NCI-H146 (cell line): ENCODE measurements at regions not wholly inside any gene's neighbourhood (a gene's known extent, or its start where the extent isn't known, plus 50 kb on each side); places are given as distances from the start of the nearest gene placed in this dataset.

Experiments
- DNase-seq: peaks from one replicate; lab custom pipeline; 2025; lab: John Stamatoyannopoulos, UW

DNA sequence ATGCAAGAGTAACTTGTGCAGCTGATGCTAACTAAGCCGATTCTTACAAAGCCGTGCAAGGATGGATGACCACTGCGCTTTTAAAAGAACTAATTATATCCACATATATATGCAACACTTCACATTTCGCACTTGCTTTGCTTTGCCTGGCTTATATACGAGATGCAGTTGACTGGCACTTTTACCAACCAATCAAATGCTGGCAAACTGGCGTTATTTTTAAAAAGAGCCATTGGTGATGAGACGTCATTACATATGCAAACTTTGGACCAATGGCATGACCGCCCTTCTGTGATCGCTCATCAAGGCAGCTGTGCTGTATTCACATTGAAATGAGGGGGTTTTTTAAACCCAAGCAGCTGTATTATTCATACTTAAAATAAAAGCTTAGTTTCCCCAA, 1147.7 kb upstream of the WWC1 start:
- no peak for DNase-seq

- DNase-seq = no peak
Measured at GRCh38 chr5:167145841-167146240, 1145.6 kb upstream of the WWC1 start.

DNA sequence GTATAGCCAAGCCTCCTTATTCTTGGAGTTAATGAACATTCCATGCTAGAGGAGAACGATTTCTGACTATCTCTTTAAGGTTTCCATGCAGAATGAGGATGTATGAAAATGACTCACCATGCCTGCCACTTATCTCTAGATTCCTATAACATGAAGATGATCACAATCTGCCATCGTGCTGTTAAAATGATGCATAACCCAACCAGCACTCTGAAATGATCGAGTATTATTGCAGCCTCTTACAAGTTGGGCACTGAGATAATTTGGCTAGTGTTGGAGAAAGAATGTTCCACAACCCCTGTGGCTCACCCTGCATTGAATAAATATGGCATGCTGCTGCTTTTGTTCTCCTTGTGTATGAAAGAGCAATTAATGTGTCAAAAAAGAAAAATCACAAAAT, 1143.6 kb upstream of the WWC1 start:
- no peak for DNase-seq

DNA sequence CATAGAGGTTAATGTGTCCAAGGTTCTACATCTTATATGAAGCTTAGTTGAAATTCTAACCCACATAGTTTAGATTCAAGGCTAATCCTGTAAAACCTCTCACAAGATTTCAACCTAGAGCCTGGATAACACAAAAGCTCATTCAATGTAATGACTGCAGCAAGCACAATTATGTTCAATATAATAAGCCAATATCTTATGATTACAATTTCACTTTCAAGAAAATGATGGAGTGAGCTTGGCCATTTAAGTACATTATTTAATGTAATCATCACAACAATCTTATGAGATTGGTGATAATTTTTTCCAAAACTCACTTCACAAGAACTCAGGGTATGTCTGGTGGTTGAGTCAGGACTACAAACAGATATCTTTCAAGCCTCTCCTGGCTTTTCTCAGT, 1140.8 kb upstream of the WWC1 start:
- no peak for DNase-seq

DNA sequence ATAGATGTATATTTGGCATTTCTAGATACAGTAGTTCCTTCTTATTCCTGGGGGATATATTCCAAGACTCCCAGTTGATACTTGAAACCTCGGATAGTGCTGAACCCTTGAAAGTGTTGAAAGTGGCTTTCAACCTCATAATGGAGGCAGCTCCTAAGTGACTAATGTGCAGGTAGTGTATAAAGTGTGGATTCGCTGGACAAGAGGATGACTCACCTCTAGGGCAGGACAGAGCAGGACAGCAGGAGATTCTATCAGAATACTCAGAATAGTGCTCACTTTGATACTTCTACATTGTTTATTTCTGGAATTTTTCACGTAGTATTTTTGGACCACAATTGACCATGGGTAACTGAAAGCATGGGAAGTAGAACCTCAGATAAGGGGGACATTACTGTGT, 1138.9 kb upstream of the WWC1 start:
- no peak for DNase-seq

- DNase-seq = no peak
Measured at GRCh38 chr5:167155387-167156005, 1135.9 kb upstream of the WWC1 start.

- no peak for DNase-seq
Measured at GRCh38 chr5:167156446-167156845, 1135.0 kb upstream of the WWC1 start.

DNA sequence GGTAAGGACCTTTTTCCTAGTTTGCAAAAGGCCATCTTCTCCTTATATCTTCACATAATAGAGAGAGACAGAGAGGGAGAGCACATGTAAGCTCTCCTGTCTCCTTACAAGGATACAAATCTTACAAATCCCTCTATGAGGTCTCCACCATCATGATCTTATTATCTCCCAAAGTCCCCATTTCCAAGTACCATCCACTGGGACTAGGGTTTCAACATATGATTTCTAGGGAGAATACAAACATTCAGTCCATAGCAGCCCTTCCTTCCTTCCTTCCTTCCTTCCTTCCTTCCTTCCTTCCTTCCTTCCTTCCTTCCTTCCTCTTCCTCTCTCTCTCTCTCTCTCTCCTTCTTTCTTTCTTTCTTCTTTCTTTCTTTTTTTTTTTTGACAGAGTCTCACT, 1132.9 kb upstream of the WWC1 start:
- DNase-seq = no peak

DNA sequence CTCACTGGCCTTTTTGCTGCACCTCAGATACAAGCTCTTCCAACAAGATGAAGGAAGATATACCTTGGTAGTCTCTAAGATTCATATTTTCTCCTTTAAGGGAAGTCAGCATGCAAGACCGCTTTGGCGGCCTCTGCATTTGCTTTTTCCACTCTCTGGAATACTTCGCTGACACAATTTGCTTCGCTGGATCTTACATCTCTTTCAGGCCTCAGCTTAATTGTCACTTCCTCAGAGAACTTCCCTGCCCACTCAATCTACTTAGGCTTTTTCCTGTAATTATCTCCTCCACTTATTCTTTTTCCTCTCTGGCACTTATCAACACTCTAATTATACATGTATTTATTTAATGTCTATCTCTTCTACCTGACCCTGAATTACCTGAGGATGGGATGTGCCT, 1131.1 kb upstream of the WWC1 start:
- no peak for DNase-seq

GRCh38 chr5:167166696-167167095, 1124.7 kb upstream of the WWC1 start:
- DNase-seq = no peak

DNA sequence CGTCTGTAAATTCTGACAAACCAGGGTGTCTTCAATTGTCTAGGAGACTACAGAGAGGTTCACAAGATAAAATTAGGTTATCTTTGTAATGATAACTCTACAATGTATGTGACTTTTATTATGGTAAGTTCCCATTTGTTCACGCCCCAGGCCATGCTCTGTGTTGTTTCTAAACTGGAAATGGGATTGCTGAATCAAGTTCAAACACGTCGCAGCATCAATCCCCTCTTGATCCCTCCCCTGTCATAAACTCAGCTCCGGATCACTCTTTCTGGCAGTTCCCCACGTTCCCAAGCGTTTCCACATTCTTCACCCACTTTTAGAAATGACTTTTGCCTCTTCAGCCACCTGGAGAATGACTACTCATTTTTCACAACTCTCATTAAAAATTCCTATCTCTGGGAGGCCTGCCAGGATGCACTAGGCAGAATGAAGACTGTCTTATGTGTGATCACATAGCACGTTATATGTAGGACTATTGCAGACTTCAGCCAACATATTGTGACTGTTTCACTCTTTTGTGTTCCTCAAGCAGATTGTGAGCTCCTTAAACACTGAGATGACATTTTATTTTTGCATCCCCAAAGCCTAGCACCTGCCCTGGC, 1124.2 kb upstream of the WWC1 start:
- no peak for DNase-seq

GRCh38 chr5:167168971-167169370, 1122.5 kb upstream of the WWC1 start:
- no peak for DNase-seq

DNA sequence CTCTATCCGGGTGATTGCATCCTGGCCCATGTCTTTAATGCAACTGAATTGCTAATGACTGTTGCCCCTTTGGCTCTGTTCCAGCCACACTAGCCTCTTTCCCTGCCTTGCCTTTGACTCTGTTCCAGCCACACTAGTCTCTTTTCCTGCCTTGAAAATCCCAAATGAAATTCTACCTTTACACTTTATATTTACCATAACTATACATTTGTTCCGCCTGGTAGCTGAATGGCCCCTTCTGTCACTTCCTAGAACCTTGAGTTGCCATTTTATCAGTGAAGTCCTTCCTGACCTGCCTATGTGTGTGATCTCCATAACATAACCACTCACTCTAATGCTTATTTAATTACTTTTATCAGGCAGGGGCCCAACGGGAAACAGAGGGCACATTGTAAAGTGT, 1120.4 kb upstream of the WWC1 start:
- no peak for DNase-seq

DNA sequence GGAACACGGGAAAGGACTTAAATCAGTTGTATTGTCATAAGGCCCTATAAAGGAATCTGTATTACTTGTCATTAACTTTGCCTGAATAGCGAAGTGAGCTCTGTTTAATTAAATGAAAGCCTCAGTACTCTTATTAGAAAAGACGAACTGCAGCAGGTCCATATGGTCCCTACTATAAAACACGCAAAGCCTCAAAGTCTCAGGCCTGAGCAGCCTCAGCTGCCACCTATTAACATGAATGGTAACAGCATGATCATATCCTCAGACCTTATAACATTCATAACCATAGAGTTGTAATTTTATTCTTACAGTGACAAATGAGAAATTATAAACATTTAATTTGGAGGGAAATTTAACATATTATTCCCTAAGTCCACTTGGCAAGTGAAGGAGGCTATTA, 1113.7 kb upstream of the WWC1 start:
- no peak for DNase-seq

DNA sequence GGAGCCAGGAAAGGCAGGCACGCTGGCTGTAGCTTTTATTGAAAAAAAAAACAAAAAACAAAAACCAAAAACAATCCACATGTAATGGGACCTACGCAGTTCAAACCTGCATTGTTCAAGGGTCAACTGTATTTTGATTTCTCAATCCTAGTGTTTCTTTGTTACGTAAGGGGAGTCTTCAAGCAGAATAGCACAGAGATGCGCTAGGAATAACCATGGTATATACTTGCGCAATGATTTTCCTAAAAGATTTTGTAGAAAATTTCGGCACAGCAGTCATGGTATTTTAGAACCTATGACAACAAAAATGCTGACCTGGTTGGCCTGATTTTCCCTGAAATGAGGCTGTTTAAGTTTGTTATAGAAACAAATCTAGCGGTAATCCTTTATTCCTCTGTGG, 1110.5 kb upstream of the WWC1 start:
- no peak for DNase-seq

GRCh38 chr5:167205881-167206280, 1085.6 kb upstream of the WWC1 start:
- no peak for DNase-seq

- no peak for DNase-seq
Measured at GRCh38 chr5:167207081-167207480, 1084.4 kb upstream of the WWC1 start.

- DNase-seq = no peak
Measured at GRCh38 chr5:167208911-167209310, 1082.5 kb upstream of the WWC1 start.

GRCh38 chr5:167217097-167217743, 1074.2 kb upstream of the WWC1 start:
- DNase-seq = no peak

GRCh38 chr5:167219298-167219697, 1072.1 kb upstream of the WWC1 start:
- DNase-seq = no peak

GRCh38 chr5:167226386-167226785, 1065.1 kb upstream of the WWC1 start:
- no peak for DNase-seq

DNA sequence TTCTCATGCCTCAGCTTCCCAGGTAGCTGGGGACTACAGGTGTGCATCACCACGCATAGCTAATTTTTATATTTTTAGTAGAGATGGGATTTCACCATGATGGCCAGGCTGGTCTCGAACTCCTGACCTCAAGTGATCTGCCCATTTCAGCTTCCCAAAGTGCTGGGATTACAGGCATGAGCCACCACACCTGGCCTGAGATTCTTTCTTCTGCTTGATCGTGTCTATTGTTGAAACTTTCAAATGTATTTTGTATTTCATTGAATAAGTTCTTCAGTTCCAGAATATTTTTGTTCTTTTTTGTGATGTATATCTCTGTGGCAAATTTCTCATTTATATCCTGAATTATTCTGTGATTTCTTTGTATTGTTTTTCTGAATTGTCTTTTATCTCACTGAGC, 1063.3 kb upstream of the WWC1 start:
- DNase-seq = no peak

- DNase-seq = no peak
Measured at GRCh38 chr5:167229751-167230150, 1061.7 kb upstream of the WWC1 start.

DNA sequence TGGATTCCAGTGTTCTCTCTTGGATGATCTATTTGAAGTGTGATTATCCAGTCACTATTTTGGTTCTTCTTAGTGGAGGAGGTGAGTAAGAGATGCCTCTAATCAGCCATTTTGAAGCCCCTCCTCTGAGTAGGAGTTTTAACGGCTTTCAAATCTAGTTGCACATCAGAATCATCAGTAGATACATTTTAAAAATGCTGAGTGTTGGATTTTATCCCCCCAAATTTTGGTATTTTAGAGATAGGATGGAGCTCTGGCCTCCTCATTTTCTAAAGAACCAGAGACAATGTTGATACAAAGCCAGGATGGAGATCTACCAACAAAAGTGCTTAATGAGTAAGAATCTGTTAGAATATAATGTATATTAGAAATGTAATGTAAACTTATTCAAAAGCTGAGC, 1061.0 kb upstream of the WWC1 start:
- no peak for DNase-seq
